SW480 (cell line): ENCODE measurements at regions not wholly inside any gene's neighbourhood (a gene's known extent, or its start where the extent isn't known, plus 50 kb on each side); places are given as distances from the start of the nearest gene placed in this dataset.
"Not testable (repeated sequence)": the region's sequence is repeated elsewhere in the genome, so short reads cannot be mapped to it uniquely, and the experiment has no call there.

Experiments
- DNase-seq: peaks from one replicate; pipeline ENCODE4 v3.0.0-alpha.2; 2016; ENCODE audit warnings: low spot score

DNA sequence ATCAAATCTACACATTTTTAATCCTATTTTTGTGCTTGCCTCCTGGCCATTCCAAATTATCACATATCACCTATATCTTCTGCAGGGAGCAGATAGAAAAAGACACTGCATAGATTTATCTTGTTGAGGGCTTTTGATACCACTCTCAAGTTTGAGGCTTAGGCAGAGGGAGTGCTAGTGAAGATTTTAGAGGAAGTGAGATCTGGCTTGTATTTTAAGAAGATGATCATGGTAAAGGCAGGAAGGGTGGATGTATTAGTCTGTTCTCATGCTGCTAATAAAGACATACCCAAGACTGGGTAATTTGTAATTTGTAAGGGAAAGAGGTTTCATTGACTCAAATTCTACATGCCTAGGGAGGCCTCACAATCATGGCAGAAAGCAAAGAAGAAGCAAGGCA is 220.9 kb upstream of the TUT7 start:
- no peak for DNase-seq

- DNase-seq: no peak
Measured at GRCh38 chr9:86573886-86574285, 219.7 kb upstream of the TUT7 start.

DNA sequence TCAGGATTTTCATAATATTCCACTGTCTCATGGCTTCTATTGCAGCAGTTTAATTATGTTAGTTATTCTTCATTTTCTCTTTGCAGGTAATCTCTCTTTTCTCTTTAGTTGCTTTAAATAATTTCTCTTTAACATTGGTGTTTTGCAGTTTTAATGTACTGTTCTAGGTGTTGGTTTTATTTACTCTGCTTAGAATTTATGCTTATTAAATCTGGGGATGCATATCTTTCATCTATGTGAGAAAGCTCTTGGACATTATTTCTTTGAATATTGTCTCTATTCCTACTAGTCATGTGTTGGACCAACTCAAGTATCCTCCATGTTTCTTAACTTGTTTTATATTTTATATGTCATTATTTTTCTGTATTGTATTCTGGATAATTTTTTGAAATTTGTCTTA is 218.7 kb upstream of the TUT7 start:
- no peak for DNase-seq

GRCh38 chr9:86565603-86566002 is 211.4 kb upstream of the TUT7 start:
- not testable (repeated sequence) for DNase-seq

DNA sequence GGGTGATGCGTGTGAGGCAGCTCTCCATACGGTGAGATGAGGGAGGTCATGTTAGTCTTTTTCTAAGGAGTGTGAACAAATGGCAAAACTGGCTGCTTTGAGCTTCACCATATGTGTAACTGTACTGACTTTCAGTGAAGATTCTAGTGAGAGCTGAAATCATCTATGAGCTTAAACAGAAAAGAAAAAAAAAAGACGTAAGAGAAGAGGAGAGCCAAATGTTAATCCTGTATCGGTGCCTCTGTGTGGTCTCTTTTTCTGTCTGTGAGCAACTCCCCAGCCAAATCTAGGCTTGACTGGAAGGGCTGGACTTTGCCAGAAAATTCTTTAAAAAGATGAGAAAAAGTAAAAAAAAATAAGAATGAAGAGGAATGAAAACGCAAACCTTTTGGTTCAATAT is 209.7 kb upstream of the TUT7 start:
- no peak for DNase-seq

GRCh38 chr9:86563350-86563749 is 209.1 kb upstream of the TUT7 start:
- DNase-seq: peak; percentile 79

DNA sequence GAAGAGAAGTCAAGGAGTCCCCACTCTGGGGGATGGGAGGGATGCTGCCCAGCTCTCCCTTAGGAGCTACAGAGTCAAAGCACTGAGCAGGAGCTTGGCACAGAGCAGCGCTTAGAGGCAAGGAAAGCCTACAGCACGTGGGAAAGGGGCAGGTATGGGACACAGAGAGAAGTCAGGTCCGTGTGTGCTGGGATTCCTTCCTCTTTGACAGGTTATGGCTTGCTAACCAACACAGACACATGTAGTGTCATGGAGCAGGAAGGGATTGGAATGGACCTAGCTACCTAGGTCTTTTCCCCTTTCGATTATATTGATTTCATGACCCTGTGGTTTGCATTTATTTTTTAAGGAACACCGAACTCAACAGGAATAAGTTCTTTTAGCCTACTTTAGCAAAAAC is 208.5 kb upstream of the TUT7 start:
- DNase-seq: no peak

DNA sequence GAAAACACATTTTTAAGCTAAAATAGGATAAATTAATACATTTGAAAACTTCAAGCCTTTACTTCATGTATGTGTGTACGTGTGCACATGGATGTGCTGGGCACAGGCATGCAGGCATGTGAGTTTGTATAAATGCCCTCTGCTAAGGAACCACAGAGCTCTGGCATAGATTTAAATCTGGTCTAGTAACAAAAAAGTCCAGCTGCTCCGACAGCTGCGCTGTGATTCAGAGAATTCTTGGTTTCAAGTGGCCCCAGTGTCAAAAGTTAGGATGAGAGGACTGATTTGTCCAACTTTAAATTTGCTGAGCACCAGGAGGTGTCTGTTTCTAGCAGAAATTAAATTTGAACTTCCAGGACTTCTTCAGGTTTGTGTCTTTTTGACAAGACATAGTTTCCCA is 203.7 kb upstream of the TUT7 start:
- no peak for DNase-seq

DNA sequence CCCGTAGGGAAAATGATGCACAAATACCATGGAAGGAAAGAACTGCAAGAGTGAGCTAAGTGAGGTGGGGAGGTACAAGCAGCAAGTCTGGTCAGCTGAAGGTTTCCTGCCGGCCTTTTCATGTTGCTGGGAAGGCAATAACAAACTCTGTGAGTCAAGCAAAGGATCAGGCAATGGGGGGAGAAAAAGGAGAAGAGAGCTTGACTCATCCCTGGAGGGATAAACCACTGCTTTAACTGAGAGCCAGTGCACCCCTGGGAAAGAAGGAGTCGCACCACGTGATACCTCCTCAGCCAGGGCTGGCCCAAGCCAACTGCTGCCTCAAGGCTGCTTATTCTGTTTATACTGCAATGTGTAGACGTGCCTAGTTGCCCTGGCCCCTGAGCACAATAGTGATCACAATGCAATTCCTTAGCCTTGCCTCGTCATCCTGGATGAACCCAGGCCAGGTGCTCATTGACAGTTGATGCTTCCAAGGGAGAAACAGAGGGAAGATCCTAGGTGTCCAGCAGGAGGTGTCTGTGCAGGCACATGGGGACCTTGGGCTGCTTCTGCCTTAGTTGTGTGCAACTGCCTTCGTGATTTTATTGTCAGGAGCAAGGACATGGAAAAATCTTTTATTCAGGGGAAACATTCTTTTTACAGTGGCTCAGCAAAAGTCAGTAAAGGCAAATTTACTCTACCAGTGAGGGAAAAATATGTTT is 203.0 kb upstream of the TUT7 start:
- DNase-seq: peak; percentile 13

DNA sequence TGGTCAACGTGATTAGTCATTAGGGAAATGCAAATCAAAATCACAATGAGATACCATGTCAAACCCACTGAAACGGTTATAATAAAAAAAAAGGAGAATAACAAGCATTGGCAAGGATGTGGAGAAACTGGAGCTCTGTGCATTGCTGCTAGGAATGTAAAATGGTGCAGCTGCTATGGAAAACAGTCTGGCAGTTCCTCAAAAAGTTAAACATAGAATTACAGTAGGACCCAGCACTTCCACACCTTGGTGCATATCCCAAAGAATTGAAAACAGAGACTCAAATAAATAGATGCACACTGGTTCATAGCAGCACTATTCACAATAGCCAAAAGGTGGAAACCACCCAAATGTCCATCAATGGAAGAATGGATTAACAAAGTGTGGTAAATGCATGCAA is 201.5 kb upstream of the TUT7 start:
- DNase-seq: no peak

DNA sequence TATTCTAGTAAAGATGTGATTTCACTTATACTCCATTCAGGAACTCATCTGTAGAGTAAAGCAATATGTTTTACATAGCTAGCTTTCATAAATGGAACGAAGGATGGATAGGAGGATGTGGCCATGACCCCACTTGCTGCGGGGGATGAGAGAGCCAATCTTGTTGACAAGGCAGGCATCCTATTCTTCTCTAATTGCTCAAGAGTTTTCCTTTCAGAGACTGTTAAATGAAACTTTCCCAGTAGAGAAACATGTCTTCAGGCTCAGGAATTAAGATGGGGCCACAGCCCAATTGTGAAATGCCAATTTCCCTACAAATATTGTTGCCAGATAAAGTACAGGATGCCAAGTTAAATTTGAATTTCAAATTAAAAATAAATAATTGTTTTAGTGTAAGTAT is 196.2 kb upstream of the TUT7 start:
- no peak for DNase-seq

- no peak for DNase-seq
Measured at GRCh38 chr9:86549920-86550319, 195.7 kb upstream of the TUT7 start.

GRCh38 chr9:86549401-86549811 is 195.2 kb upstream of the TUT7 start:
- DNase-seq: no peak

GRCh38 chr9:86548220-86548619 is 194.0 kb upstream of the TUT7 start:
- no peak for DNase-seq

GRCh38 chr9:86547571-86547970 is 193.4 kb upstream of the TUT7 start:
- no peak for DNase-seq

- DNase-seq: no peak
Measured at GRCh38 chr9:86546712-86547111, 192.5 kb upstream of the TUT7 start.

GRCh38 chr9:86545090-86545489 is 190.9 kb upstream of the TUT7 start:
- DNase-seq: no peak

- no peak for DNase-seq
Measured at GRCh38 chr9:86541014-86541570, 186.9 kb upstream of the TUT7 start.

DNA sequence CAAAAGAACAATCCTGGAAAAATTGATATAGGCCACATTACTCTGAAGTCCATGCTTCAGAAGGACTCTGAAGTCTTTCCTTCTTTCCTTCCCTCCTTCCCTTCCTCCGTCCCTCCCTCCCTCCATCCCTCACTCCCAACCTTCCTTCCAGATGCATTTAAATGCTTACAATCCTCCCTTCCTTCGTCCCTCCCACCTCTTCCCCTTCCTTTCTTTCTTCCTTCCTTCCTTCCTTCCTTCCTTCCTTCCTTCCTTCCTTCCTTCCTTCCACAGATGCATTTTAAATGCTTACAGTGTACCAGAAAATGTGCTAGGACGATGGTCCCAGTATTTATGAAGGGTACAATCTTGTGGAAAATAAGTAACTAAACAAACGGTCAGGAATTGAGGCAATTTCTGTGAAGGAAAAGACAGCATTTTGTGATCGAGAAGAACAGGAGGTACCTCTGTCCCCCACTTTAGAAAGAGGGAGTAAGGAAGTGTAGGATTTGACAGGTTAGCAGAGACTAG is 181.3 kb upstream of the TUT7 start:
- DNase-seq: no peak

DNA sequence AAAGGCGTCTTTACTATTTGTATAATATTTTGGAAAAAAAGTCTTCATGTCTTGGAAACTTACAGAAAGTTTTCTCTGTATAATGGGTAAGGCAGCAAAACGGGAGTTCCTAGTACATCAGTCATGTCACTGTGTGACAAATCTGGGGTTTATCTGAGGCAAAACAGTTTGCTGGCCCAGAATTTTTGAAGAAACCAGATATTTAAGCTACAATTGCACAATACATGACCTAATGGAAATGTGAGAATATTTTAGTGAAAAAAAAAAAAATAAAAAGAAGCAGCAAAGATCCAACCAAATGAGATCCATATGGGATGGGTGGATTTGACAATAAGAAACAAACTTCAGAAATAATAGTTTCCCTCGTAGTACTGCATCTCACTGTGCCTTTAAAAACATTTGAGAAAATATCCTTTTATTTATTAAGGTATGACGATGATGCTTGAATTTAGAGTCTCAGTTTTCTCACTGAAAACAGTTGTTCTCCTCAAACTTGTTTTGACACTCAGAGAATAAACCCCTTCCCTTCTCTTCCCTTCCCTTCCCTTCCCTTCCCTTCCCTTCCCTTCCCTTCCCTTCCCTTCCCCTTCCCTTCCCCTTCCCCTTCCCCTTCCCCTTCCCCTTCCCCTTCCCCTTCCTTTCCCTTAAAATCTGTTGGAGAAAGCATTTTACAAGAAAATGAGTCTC is 180.5 kb upstream of the TUT7 start:
- DNase-seq: no peak

- DNase-seq: no peak
Measured at GRCh38 chr9:86531971-86532640, 177.9 kb upstream of the TUT7 start.

- no peak for DNase-seq
Measured at GRCh38 chr9:86531273-86531970, 177.2 kb upstream of the TUT7 start.
